RWPE2 (cell line): ENCODE measurements at regions not wholly inside any gene's neighbourhood (a gene's known extent, or its start where the extent isn't known, plus 50 kb on each side); places are given as distances from the start of the nearest gene placed in this dataset.
A peak's percentile ranks its signal among the peaks of the same experiment; 100 is the strongest.

ENCODE experiments used
- ATAC-seq: fragments of 200-7000 bp; cut with Tn5 transposase; 3 replicates; pipeline ENCODE4 v1.9.1; 2021; ENCODE audit warnings: low read depth
- DNase-seq: peaks from one replicate; pipeline ENCODE4 v3.0.0-alpha.2; 2020; ENCODE audit warnings: low spot score
- H3K27ac ChIP-seq: fragments of 450-650 bp; 2 replicates; pipeline ENCODE4 v1.5.1; 2017; ENCODE audit warnings: mild to moderate bottlenecking; ENCODE audit not compliant: poor library complexity, severe bottlenecking
- H3K27me3 ChIP-seq: fragments of 250-450 bp; sonication (Bioruptor Pico); 2 replicates; pipeline ENCODE4 v1.5.1; 2021; ENCODE audit warnings: mild to moderate bottlenecking, moderate library complexity; ENCODE audit not compliant: insufficient read depth, poor library complexity, severe bottlenecking
- H3K36me3 ChIP-seq: fragments of 250-450 bp; sonication (Bioruptor Pico); 2 replicates; pipeline ENCODE4 v1.5.1; 2020; ENCODE audit warnings: low read depth, mild to moderate bottlenecking, moderate library complexity
- H3K4me1 ChIP-seq: fragments of 250-450 bp; sonication (Bioruptor Pico); 2 replicates; pipeline ENCODE4 v1.5.1; 2021; ENCODE audit warnings: mild to moderate bottlenecking, moderate library complexity; ENCODE audit not compliant: insufficient read depth, poor library complexity, severe bottlenecking
- H3K4me3 ChIP-seq: fragments of 250-450 bp; sonication (Bioruptor Pico); 2 replicates; pipeline ENCODE4 v1.5.1; 2021; ENCODE audit warnings: mild to moderate bottlenecking, moderate library complexity; ENCODE audit not compliant: severe bottlenecking
- H3K9me3 ChIP-seq: fragments of 250-450 bp; sonication (Bioruptor Pico); 2 replicates; pipeline ENCODE4 v1.5.1; 2021; ENCODE audit warnings: mild to moderate bottlenecking, moderate library complexity; ENCODE audit not compliant: severe bottlenecking
- CTCF ChIP-seq: fragments of 450-650 bp; IDR thresholded peaks from one replicate; pipeline ENCODE4 v1.5.1; 2017; ENCODE audit warnings: mild to moderate bottlenecking, moderate library complexity; ENCODE audit not compliant: poor library complexity, severe bottlenecking

GRCh38 chr1:185427776-185428175 lies 110.7 kb upstream of the IVNS1ABP start:
- no peaks in the 10 kb centered on the region for H3K4me1 ChIP-seq
- H3K27me3 ChIP-seq: no peaks in the 10 kb centered on the region
- no peak for ATAC-seq
- H3K4me3 ChIP-seq: no peak overlapping the region
- DNase-seq: no peak
- no peak for TF ChIP-seq CTCF
- no peaks in the 10 kb centered on the region for H3K9me3 ChIP-seq
- no peak overlapping the region for H3K27ac ChIP-seq
- H3K36me3 ChIP-seq: no peaks in the 10 kb centered on the region

- H3K4me1 ChIP-seq: no peaks in the 10 kb centered on the region
- H3K36me3 ChIP-seq: no peaks in the 10 kb centered on the region
- DNase-seq (no peak), ATAC-seq (no peak)
- no peak overlapping the region for H3K27ac ChIP-seq
- H3K4me3 ChIP-seq: no peak overlapping the region
- H3K27me3 ChIP-seq: no peaks in the 10 kb centered on the region
- H3K9me3 ChIP-seq: no peaks in the 10 kb centered on the region
- no peak for TF ChIP-seq CTCF
These were observed 110.2 kb upstream of the IVNS1ABP start for GRCh38 chr1:185427264-185427663.

- ATAC-seq (no peak), DNase-seq (no peak)
- Histone ChIP-seq H3K27ac (no peak overlapping the region), H3K27me3 (no peaks in the 10 kb centered on the region), H3K36me3 (no peaks in the 10 kb centered on the region), H3K4me1 (no peaks in the 10 kb centered on the region), H3K4me3 (no peak overlapping the region), H3K9me3 (no peaks in the 10 kb centered on the region)
- TF ChIP-seq CTCF: no peak
These were observed 109.8 kb upstream of the IVNS1ABP start for GRCh38 chr1:185426848-185427247.

GRCh38 chr1:185425163-185425562 lies 108.1 kb upstream of the IVNS1ABP start:
- DNase-seq (no peak), ATAC-seq (no peak)
- no peaks in the 10 kb centered on the region for H3K4me1 ChIP-seq
- H3K9me3 ChIP-seq: no peaks in the 10 kb centered on the region
- H3K27me3 ChIP-seq: no peaks in the 10 kb centered on the region
- no peak overlapping the region for H3K4me3 ChIP-seq
- TF ChIP-seq CTCF: no peak
- H3K27ac ChIP-seq: no peak overlapping the region
- H3K36me3 ChIP-seq: no peaks in the 10 kb centered on the region

GRCh38 chr1:185421485-185422107 lies 104.6 kb upstream of the IVNS1ABP start:
- H3K27me3 ChIP-seq: no peaks in the 10 kb centered on the region
- H3K36me3 ChIP-seq: no peaks in the 10 kb centered on the region
- no peaks in the 10 kb centered on the region for H3K4me1 ChIP-seq
- no peak for TF ChIP-seq CTCF
- no peaks in the 10 kb centered on the region for H3K9me3 ChIP-seq
- DNase-seq (no peak), ATAC-seq (peak; percentile 44; the same call in 1 of the 3 replicates)
- H3K27ac ChIP-seq: no peak overlapping the region
- H3K4me3 ChIP-seq: no peak overlapping the region
